Fibroblast of villous mesenchyme (primary cell): ENCODE measurements at regions not wholly inside any gene's neighbourhood (a gene's known extent, or its start where the extent isn't known, plus 50 kb on each side); places are given as distances from the start of the nearest gene placed in this dataset.
A peak's percentile ranks its signal among the peaks of the same experiment; 100 is the strongest.

Experiments used
- DNase-seq: peaks from one replicate; pipeline ENCODE4 v3.0.0-alpha.2; 2010; ENCODE audit warnings: low read depth
- H3K4me3 ChIP-seq: 2 replicates; pipeline ENCODE4 v1.5.1; 2011; ENCODE audit warnings: low read depth, mild to moderate bottlenecking, low read length
- TF ChIP-seq, protein P1 (sequence below): IDR thresholded peaks from 2 replicates; pipeline ENCODE4 v1.5.1; 2012; ENCODE audit warnings: low read depth, mild to moderate bottlenecking, low read length; ENCODE audit not compliant: insufficient read depth

DNA sequence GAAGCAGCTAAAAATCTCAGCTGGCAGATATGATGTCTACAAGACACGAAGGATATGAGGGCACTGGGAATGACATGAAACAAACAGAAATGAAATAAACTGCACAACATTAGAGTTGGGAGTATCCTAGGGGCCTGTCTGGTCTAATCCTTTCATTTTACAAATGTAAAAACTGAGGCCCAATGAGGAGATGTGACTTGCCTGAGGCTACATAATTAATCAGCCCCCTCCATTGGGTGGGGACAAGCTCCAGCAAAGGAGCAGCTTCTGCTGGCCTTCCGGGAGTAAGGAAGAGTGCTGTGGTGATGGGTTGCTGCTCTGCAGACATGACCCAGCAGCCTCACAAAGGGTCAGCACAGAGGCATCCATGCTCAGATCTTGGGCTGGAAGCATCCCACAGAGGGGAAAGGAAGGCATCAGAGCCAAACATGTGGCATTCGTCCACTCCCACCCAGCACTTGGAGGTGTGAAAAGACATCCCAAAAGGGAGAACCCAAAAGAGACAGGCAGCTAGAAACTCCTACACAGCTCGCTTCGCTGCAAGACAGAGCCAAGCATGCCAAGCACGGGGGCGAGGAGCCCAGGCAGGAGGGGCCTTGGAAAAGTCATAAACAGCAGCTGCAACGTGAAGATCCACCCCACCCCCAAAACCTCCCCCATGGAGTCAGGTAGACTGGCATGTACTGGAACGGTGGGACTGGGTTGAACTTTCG lies 183.7 kb downstream of the UNC5CL start:
- TF ChIP-seq, protein P1, sequence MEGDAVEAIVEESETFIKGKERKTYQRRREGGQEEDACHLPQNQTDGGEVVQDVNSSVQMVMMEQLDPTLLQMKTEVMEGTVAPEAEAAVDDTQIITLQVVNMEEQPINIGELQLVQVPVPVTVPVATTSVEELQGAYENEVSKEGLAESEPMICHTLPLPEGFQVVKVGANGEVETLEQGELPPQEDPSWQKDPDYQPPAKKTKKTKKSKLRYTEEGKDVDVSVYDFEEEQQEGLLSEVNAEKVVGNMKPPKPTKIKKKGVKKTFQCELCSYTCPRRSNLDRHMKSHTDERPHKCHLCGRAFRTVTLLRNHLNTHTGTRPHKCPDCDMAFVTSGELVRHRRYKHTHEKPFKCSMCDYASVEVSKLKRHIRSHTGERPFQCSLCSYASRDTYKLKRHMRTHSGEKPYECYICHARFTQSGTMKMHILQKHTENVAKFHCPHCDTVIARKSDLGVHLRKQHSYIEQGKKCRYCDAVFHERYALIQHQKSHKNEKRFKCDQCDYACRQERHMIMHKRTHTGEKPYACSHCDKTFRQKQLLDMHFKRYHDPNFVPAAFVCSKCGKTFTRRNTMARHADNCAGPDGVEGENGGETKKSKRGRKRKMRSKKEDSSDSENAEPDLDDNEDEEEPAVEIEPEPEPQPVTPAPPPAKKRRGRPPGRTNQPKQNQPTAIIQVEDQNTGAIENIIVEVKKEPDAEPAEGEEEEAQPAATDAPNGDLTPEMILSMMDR: no peak
- no peak overlapping the region for H3K4me3 ChIP-seq
- DNase-seq: no peak

DNA sequence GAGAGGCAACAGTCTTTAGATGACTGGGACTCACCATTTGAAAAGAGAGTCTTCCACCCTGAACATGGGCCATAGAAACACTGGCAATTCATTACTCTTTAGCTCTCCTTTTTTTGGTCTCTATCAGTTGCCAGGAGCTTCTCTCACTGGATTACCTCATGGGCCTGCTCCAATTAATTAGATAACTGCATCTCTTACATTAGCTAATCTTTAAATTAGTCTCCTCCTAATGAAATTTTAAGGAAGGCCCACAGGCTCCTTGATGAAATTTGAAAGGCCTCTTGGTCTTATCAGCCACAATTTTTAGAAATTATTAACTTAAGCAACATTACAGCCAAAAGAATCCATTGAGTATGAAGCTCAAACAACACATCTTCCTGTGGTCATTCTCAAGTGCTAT lies 184.4 kb downstream of the UNC5CL start:
- no peak overlapping the region for H3K4me3 ChIP-seq
- TF ChIP-seq, protein P1: no peak
- no peak for DNase-seq

DNA sequence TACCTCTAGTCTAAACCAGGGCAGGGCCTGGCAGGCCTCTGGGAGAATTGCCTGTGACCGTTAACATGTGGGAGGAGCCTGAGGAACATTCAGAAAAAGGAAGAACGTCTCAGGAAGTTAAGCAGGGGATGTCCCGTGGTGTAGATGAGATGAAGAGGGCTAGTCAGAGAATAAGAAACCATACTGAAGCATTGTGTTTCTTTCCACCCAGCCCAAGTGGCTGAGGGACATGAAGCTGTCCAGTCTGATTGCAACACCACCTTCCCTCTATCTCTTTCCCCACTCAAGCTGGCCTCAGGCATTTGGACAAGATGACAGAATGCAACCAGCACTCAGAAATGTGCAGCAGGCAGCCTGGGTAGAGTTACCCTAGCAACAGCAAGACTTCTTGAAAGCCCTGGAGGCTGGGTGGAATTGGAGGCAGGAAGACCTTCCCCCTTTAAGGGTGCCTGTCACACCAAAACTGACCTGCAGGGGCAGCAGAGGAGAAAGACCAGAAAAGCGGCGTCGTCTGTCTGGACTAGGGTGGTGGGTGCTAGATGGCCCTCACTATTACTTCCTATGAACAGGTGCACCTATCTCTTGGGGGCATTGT lies 186.1 kb downstream of the UNC5CL start:
- H3K4me3 ChIP-seq: no peak overlapping the region
- DNase-seq: no peak
- TF ChIP-seq, protein P1: peak; percentile 50

DNA sequence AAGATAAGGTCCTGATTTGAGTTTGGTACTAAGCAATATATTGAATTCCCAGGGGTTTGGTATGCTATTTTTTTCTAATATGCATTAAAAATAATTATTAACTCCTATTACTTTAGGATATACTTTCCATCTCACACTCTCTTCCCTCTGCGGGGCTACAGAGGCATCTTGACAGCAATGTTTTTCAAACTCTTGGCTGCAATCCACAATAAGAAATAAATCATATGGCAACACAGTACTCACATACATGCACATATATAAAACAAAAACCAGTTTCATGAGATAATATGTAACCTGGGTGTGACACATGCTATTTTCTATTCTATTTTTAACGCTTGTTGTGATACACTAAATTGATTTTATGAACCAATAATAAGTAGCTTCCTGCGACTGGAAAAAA lies 189.5 kb downstream of the UNC5CL start:
- TF ChIP-seq, protein P1: no peak
- H3K4me3 ChIP-seq: no peak overlapping the region
- DNase-seq: no peak

- DNase-seq: no peak
- H3K4me3 ChIP-seq: no peak overlapping the region
- TF ChIP-seq, protein P1: no peak
These were observed 190.0 kb downstream of the UNC5CL start for GRCh38 chr6:40848868-40849514.

DNA sequence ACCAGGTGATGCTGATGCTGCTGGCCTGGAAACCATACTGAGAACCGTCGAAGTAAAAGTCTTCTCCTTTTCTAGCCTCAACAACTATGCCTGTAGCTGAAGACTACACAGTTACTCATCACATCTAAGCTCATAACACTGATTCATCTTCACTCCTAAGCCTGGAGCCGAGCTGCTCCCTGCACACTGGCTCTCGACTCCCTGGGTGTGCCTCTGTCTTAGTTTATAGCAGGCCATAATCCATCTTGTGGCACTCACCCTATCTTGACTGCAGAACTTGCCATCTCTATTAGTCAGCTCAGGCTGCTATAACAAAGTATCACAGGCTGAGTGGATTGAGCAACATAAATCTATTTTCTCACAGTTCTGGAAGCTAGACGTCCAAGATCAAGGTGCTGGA lies 191.0 kb downstream of the UNC5CL start:
- DNase-seq: no peak
- H3K4me3 ChIP-seq: no peak overlapping the region
- TF ChIP-seq, protein P1: no peak
